ENCODE measurements at regions not wholly inside any gene's neighbourhood (a gene's known extent, or its start where the extent isn't known, plus 50 kb on each side); places are given as distances from the start of the nearest gene placed in this dataset.
"Not testable (repeated sequence)": the region's sequence is repeated elsewhere in the genome, so short reads cannot be mapped to it uniquely, and the experiment has no call there.

GRCh38 chr2:78754930-78755329, 270.6 kb upstream of the REG3G start:
- Mint-ChIP-seq H3K27ac (ENCODE audit: unreplicated experiment) (no peak overlapping the region), H3K36me3 (ENCODE audit: low read depth) (no peaks in the 10 kb centered on the region), H3K9me3 (peaks cover 5% of the 10 kb centered on the region), H3K4me3 (no peak overlapping the region), H3K27me3 (ENCODE audit: low read depth) (no peaks in the 10 kb centered on the region), H3K4me1 (no peaks in the 10 kb centered on the region)
- TF ChIP-seq CTCF (conservative IDR thresholded peaks at IDR 0.05), result no peak
- DNase-seq (ENCODE audit: low read depth, low spot score), result no peak

- Mint-ChIP-seq H3K9me3 (peaks cover 21% of the 10 kb centered on the region), H3K4me3 (no peak overlapping the region), H3K36me3 (ENCODE audit: low read depth) (peaks cover 5% of the 10 kb centered on the region), H3K4me1 (no peaks in the 10 kb centered on the region), H3K27ac (ENCODE audit: unreplicated experiment) (peak overlapping the region; percentile 85), H3K27me3 (ENCODE audit: low read depth) (no peaks in the 10 kb centered on the region)
- DNase-seq (ENCODE audit: low read depth, low spot score), result no peak
- TF ChIP-seq CTCF (conservative IDR thresholded peaks at IDR 0.05), result no peak
Observed at GRCh38 chr2:78757191-78757590, 268.3 kb upstream of the REG3G start.

- Mint-ChIP-seq H3K36me3 (ENCODE audit: low read depth) (peaks cover 5% of the 10 kb centered on the region), H3K27ac (ENCODE audit: unreplicated experiment) (peak overlapping the region; percentile 85), H3K4me1 (no peaks in the 10 kb centered on the region), H3K9me3 (peaks cover 24% of the 10 kb centered on the region), H3K4me3 (no peak overlapping the region), H3K27me3 (ENCODE audit: low read depth) (no peaks in the 10 kb centered on the region)
- TF ChIP-seq CTCF (conservative IDR thresholded peaks at IDR 0.05), result no peak
- no peak for DNase-seq (ENCODE audit: low read depth, low spot score)
Observed at GRCh38 chr2:78757640-78758039, 267.9 kb upstream of the REG3G start.

GRCh38 chr2:78758765-78759164, 266.7 kb upstream of the REG3G start:
- H3K9me3 Mint-ChIP-seq, result peaks cover 27% of the 10 kb centered on the region
- not testable (repeated sequence) for H3K36me3 Mint-ChIP-seq (ENCODE audit: low read depth); DNase-seq (ENCODE audit: low read depth, low spot score); H3K4me3 Mint-ChIP-seq; H3K27me3 Mint-ChIP-seq (ENCODE audit: low read depth); H3K27ac Mint-ChIP-seq (ENCODE audit: unreplicated experiment); H3K4me1 Mint-ChIP-seq

- DNase-seq (ENCODE audit: low read depth, low spot score), result no peak
- Mint-ChIP-seq H3K9me3 (peaks cover 13% of the 10 kb centered on the region), H3K27ac (ENCODE audit: unreplicated experiment) (no peak overlapping the region), H3K27me3 (ENCODE audit: low read depth) (no peaks in the 10 kb centered on the region), H3K36me3 (ENCODE audit: low read depth) (no peaks in the 10 kb centered on the region), H3K4me3 (no peak overlapping the region), H3K4me1 (no peaks in the 10 kb centered on the region)
- no peak for TF ChIP-seq CTCF (conservative IDR thresholded peaks at IDR 0.05)
Observed at GRCh38 chr2:78766459-78766858, 259.0 kb upstream of the REG3G start.

GRCh38 chr2:78768016-78768415, 257.5 kb upstream of the REG3G start:
- H3K9me3 Mint-ChIP-seq, result peaks cover 1% of the 10 kb centered on the region
- H3K4me1 Mint-ChIP-seq, result no peaks in the 10 kb centered on the region
- H3K27ac Mint-ChIP-seq (ENCODE audit: unreplicated experiment), result no peak overlapping the region
- no peaks in the 10 kb centered on the region for H3K36me3 Mint-ChIP-seq (ENCODE audit: low read depth)
- DNase-seq (ENCODE audit: low read depth, low spot score), result no peak
- no peaks in the 10 kb centered on the region for H3K27me3 Mint-ChIP-seq (ENCODE audit: low read depth)
- H3K4me3 Mint-ChIP-seq, result no peak overlapping the region
- no peak for TF ChIP-seq CTCF (conservative IDR thresholded peaks at IDR 0.05)

All from neural crest cell (in vitro differentiated cells).